WTC11 (cell line): ENCODE measurements at regions not wholly inside any gene's neighbourhood (a gene's known extent, or its start where the extent isn't known, plus 50 kb on each side); places are given as distances from the start of the nearest gene placed in this dataset.
A peak's percentile ranks its signal among the peaks of the same experiment; 100 is the strongest.

ENCODE experiments used
- ATAC-seq: fragments of 200-7000 bp; cut with Tn5 transposase; 2 replicates; pipeline ENCODE4 v1.10.0; 2021; ENCODE audit warnings: mild to moderate bottlenecking, moderate library complexity
- CTCF ChIA-PET: fragments of 300-600 bp; sonication (Branson Sonifier 250); formaldehyde crosslinking; loops from one replicate; lab custom pipeline; 2021; ENCODE audit warnings: antibody characterized with exemption; lab: Charles Lee
- POLR2A ChIA-PET: fragments of 350-600 bp; sonication (Branson Sonifier 250); formaldehyde crosslinking; loops from one replicate; lab custom pipeline; 2021; ENCODE audit warnings: antibody characterized with exemption; lab: Charles Lee
- DNase-seq: peaks from one replicate; pipeline ENCODE4 v3.0.0; 2021; ENCODE audit warnings: low spot score
- H3K27ac Mint-ChIP-seq: 2 replicates; pipeline ENCODE4 v1.8.0; 2021; ENCODE audit warnings: mixed read lengths
- H3K27me3 Mint-ChIP-seq: 2 replicates; pipeline ENCODE4 v1.8.0; 2021; ENCODE audit warnings: low read depth, mild to moderate bottlenecking, moderate library complexity, mixed read lengths
- H3K36me3 Mint-ChIP-seq: 2 replicates; pipeline ENCODE4 v1.8.0; 2021; ENCODE audit warnings: mixed read lengths
- H3K4me1 Mint-ChIP-seq: 2 replicates; pipeline ENCODE4 v1.8.0; 2022; ENCODE audit warnings: mixed read lengths
- H3K4me3 Mint-ChIP-seq: 2 replicates; pipeline ENCODE4 v1.8.0; 2021; ENCODE audit warnings: mild to moderate bottlenecking, moderate library complexity, mixed read lengths
- H3K9me3 Mint-ChIP-seq: 2 replicates; pipeline ENCODE4 v1.8.0; 2021; ENCODE audit warnings: mixed read lengths
- CBFB ChIP-seq: sonication (generic); formaldehyde crosslinking; IDR thresholded peaks from 2 replicates; pipeline ENCODE4 v1.8.1; 2022; ENCODE audit warnings: mild to moderate bottlenecking, low read depth, missing genetic modification reagents
- HMGA2 ChIP-seq: fragments of 250-450 bp; sonication (Bioruptor Pico); IDR thresholded peaks from 2 replicates; pipeline ENCODE4 v1.4.0; 2021; ENCODE audit warnings: mild to moderate bottlenecking, moderate library complexity
- JAZF1 ChIP-seq: fragments of 250-450 bp; sonication (Bioruptor Pico); IDR thresholded peaks from 2 replicates; pipeline ENCODE4 v1.9.0; 2021; ENCODE audit warnings: moderate library complexity, mild to moderate bottlenecking, inconsistent platforms
- JUN ChIP-seq: sonication (generic); formaldehyde crosslinking; IDR thresholded peaks from 2 replicates; pipeline ENCODE4 v1.8.0; 2023; ENCODE audit warnings: mild to moderate bottlenecking, missing genetic modification reagents
- MYBL2 ChIP-seq: sonication (generic); formaldehyde crosslinking; IDR thresholded peaks from 2 replicates; pipeline ENCODE4 v1.8.1; 2023; ENCODE audit warnings: mild to moderate bottlenecking, moderate library complexity, missing genetic modification reagents
- NR1H2 ChIP-seq: sonication (generic); formaldehyde crosslinking; IDR thresholded peaks from 2 replicates; pipeline ENCODE4 v1.9.0; 2021; ENCODE audit warnings: mild to moderate bottlenecking, moderate library complexity, missing genetic modification reagents
- OVOL2 ChIP-seq: fragments of 250-450 bp; sonication (Bioruptor Pico); IDR thresholded peaks from 2 replicates; pipeline ENCODE4 v1.9.0; 2021; ENCODE audit warnings: mild to moderate bottlenecking, borderline replicate concordance
- RELA ChIP-seq: sonication (generic); formaldehyde crosslinking; IDR thresholded peaks from 2 replicates; pipeline ENCODE4 v1.8.1; 2022; ENCODE audit warnings: missing genetic modification reagents, mild to moderate bottlenecking, borderline replicate concordance
- SP1 ChIP-seq: sonication (generic); formaldehyde crosslinking; conservative IDR thresholded peaks from 2 replicates; pipeline ENCODE4 v1.8.1; 2022; ENCODE audit warnings: missing genetic modification reagents
- TP53 ChIP-seq: sonication (generic); formaldehyde crosslinking; IDR thresholded peaks from 2 replicates; pipeline ENCODE4 v1.8.1; 2023; ENCODE audit warnings: mild to moderate bottlenecking, missing genetic modification reagents
- ZBTB21 ChIP-seq: sonication (generic); formaldehyde crosslinking; IDR thresholded peaks from 2 replicates; pipeline ENCODE4 v1.8.1; 2023; ENCODE audit warnings: mild to moderate bottlenecking, missing genetic modification reagents, borderline replicate concordance
- ZNF138 ChIP-seq: sonication (generic); formaldehyde crosslinking; conservative IDR thresholded peaks from 2 replicates; pipeline ENCODE4 v1.8.1; 2022; ENCODE audit warnings: mild to moderate bottlenecking, moderate library complexity, missing genetic modification reagents
- ZNF263 ChIP-seq: sonication (generic); formaldehyde crosslinking; IDR thresholded peaks from 2 replicates; pipeline ENCODE4 v1.8.1; 2022; ENCODE audit warnings: low read depth, mild to moderate bottlenecking, moderate library complexity, missing genetic modification reagents
- ZNF671 ChIP-seq: fragments of 250-450 bp; sonication (Bioruptor Pico); IDR thresholded peaks from 2 replicates; pipeline ENCODE4 v1.8.0; 2021; ENCODE audit warnings: mild to moderate bottlenecking
- TF ChIP-seq, protein P1 (sequence below): sonication (generic); formaldehyde crosslinking; conservative IDR thresholded peaks from 2 replicates; pipeline ENCODE4 v1.8.1; 2022; ENCODE audit warnings: mild to moderate bottlenecking, missing genetic modification reagents
- TF ChIP-seq, protein P2 (sequence below): sonication (generic); formaldehyde crosslinking; IDR thresholded peaks from 2 replicates; pipeline ENCODE4 v1.8.0; 2022; ENCODE audit warnings: mild to moderate bottlenecking, missing genetic modification reagents
- TF ChIP-seq, protein P3 (sequence below): sonication (generic); formaldehyde crosslinking; IDR thresholded peaks from 2 replicates; pipeline ENCODE4 v1.8.1; 2023; ENCODE audit warnings: mild to moderate bottlenecking, moderate library complexity, missing genetic modification reagents
- TF ChIP-seq, protein P4 (sequence below): fragments of 250-450 bp; sonication (Bioruptor Pico); IDR thresholded peaks from 2 replicates; pipeline ENCODE4 v1.9.0; 2021; ENCODE audit warnings: mild to moderate bottlenecking
- TF ChIP-seq, protein P5 (sequence below): sonication (generic); formaldehyde crosslinking; IDR thresholded peaks from 2 replicates; pipeline ENCODE4 v1.8.0; 2022; ENCODE audit warnings: mild to moderate bottlenecking, missing genetic modification reagents
- TF ChIP-seq, protein P6 (sequence below): fragments of 200-600 bp; IDR thresholded peaks from 2 replicates; pipeline ENCODE4 v1.8.0; 2022; ENCODE audit warnings: antibody characterized with exemption
- TF ChIP-seq, protein P7 (sequence below): sonication (generic); formaldehyde crosslinking; IDR thresholded peaks from 2 replicates; pipeline ENCODE4 v1.8.1; 2023; ENCODE audit warnings: mild to moderate bottlenecking, missing genetic modification reagents
- TF ChIP-seq, protein P8 (sequence below): fragments of 250-450 bp; sonication (Bioruptor Pico); IDR thresholded peaks from 2 replicates; pipeline ENCODE4 v1.9.0; 2021; ENCODE audit warnings: moderate library complexity, mild to moderate bottlenecking, inconsistent platforms, borderline replicate concordance

DNA sequence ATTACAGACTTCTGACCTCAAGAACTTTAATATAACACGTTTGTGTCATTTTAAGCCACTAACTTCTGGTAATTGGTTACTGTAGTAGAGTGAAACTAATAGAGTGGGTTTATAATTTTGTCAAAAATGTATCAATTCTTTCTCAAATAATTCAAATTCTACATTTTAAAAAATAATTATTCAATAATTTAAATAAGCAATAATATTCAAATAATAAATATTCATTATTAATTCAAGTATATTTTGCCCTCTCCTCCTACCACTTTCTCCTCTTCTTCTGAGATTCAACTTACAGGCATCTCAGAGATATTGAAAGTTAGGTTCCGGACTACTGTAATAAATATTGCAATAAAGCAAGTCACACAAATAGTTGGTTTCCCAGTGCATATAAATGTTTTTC lies 1107.1 kb downstream of the KCNT2 start:
- Mint-ChIP-seq H3K27me3 (no peaks in the 10 kb centered on the region), H3K27ac (no peak overlapping the region), H3K36me3 (peaks cover 12% of the 10 kb centered on the region)
- CTCF ChIA-PET, result no interaction called here
- TF ChIP-seq ZNF671 (CRISPR knock-in tag) (no peak), CBFB (CRISPR knock-in tag) (no peak), HMGA2 (CRISPR knock-in tag) (peak; percentile 93), SP1 (CRISPR knock-in tag) (no peak), ZBTB21 (CRISPR knock-in tag) (no peak)
- TF ChIP-seq, protein P1, sequence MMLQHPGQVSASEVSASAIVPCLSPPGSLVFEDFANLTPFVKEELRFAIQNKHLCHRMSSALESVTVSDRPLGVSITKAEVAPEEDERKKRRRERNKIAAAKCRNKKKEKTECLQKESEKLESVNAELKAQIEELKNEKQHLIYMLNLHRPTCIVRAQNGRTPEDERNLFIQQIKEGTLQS (CRISPR knock-in tag), result no peak
- TF ChIP-seq, protein P2, sequence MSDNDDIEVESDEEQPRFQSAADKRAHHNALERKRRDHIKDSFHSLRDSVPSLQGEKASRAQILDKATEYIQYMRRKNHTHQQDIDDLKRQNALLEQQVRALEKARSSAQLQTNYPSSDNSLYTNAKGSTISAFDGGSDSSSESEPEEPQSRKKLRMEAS (CRISPR knock-in tag), result no peak
- TF ChIP-seq, protein P3, sequence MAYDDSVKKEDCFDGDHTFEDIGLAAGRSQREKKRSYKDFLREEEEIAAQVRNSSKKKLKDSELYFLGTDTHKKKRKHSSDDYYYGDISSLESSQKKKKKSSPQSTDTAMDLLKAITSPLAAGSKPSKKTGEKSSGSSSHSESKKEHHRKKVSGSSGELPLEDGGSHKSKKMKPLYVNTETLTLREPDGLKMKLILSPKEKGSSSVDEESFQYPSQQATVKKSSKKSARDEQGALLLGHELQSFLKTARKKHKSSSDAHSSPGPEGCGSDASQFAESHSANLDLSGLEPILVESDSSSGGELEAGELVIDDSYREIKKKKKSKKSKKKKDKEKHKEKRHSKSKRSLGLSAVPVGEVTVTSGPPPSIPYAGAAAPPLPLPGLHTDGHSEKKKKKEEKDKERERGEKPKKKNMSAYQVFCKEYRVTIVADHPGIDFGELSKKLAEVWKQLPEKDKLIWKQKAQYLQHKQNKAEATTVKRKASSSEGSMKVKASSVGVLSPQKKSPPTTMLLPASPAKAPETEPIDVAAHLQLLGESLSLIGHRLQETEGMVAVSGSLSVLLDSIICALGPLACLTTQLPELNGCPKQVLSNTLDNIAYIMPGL (CRISPR knock-in tag), result no peak
- TF ChIP-seq, all 79 proteins: peak for 1
- Mint-ChIP-seq H3K4me1 (no peaks in the 10 kb centered on the region), H3K4me3 (no peak overlapping the region), H3K9me3 (peaks cover 24% of the 10 kb centered on the region)
- ATAC-seq (no peak), DNase-seq (no peak)
- POLR2A ChIA-PET, result no interaction called here

DNA sequence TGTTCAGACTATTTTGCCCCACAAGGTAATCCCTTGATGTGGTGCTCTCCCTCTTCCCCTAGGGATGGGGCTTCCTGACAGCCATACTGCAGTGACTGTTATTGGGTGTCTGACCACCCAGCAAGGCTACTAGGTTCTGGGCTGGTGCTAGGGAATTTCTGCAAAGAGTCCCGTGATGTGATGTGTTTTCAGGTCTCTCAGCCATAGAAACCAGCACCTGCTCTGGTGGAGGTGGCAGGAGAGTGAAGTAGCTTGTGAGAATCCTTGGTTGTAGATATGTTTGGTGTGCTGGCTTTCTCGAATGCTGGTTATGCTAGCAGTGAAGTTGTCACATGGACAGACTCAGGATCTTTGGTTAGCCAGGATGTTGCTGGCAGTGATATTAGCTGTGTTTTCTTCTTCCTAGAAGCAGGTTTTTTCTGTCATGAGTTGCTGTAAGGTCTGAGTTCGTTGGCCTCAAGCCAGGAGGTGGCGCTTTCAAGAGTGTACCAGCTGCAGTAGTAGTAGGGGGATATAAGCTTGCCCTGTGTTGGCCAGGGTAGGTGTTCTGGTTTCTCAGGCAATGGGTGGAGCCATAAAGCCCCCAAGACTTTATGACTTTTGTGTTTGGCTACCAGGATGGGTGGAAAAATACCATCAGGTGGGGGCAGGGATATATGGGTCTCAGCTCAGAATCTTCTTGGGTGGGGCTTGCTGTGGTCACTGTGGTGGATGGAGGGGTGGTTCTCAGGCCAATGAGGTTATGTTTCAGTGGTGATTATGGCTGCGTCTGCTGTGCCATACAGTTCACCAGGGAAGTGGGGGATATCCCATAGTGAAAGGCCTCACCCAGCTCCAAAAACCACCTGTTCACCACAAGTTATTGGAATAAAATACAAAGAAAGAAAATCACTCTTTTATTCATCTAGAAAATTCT lies 1112.3 kb downstream of the KCNT2 start:
- H3K4me3 Mint-ChIP-seq, result no peak overlapping the region
- H3K27ac Mint-ChIP-seq, result no peak overlapping the region
- POLR2A ChIA-PET, result interaction anchor here (0.5 kb wide), 1 partner anchor 657 kb away, joined by 4 read pairs; no protein-coding TSS in a partner anchor
- H3K4me1 Mint-ChIP-seq, result no peaks in the 10 kb centered on the region
- ATAC-seq (peak; percentile 97), DNase-seq (peak; percentile 36)
- no peaks in the 10 kb centered on the region for H3K27me3 Mint-ChIP-seq
- no peaks in the 10 kb centered on the region for H3K36me3 Mint-ChIP-seq
- H3K9me3 Mint-ChIP-seq, result peaks cover 13% of the 10 kb centered on the region
- CTCF ChIA-PET, result interaction anchor here (0.6 to 1.1 kb wide), 5 partner anchors 14 to 165 kb away, joined by 3 to 6 read pairs (median 3); no protein-coding TSS in a partner anchor
- TF ChIP-seq RELA (CRISPR knock-in tag), result no peak
- TF ChIP-seq JAZF1, result no peak
- TF ChIP-seq, protein P4, sequence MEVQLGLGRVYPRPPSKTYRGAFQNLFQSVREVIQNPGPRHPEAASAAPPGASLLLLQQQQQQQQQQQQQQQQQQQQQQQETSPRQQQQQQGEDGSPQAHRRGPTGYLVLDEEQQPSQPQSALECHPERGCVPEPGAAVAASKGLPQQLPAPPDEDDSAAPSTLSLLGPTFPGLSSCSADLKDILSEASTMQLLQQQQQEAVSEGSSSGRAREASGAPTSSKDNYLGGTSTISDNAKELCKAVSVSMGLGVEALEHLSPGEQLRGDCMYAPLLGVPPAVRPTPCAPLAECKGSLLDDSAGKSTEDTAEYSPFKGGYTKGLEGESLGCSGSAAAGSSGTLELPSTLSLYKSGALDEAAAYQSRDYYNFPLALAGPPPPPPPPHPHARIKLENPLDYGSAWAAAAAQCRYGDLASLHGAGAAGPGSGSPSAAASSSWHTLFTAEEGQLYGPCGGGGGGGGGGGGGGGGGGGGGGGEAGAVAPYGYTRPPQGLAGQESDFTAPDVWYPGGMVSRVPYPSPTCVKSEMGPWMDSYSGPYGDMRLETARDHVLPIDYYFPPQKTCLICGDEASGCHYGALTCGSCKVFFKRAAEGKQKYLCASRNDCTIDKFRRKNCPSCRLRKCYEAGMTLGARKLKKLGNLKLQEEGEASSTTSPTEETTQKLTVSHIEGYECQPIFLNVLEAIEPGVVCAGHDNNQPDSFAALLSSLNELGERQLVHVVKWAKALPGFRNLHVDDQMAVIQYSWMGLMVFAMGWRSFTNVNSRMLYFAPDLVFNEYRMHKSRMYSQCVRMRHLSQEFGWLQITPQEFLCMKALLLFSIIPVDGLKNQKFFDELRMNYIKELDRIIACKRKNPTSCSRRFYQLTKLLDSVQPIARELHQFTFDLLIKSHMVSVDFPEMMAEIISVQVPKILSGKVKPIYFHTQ (CRISPR knock-in tag), result no peak
- TF ChIP-seq, protein P5, sequence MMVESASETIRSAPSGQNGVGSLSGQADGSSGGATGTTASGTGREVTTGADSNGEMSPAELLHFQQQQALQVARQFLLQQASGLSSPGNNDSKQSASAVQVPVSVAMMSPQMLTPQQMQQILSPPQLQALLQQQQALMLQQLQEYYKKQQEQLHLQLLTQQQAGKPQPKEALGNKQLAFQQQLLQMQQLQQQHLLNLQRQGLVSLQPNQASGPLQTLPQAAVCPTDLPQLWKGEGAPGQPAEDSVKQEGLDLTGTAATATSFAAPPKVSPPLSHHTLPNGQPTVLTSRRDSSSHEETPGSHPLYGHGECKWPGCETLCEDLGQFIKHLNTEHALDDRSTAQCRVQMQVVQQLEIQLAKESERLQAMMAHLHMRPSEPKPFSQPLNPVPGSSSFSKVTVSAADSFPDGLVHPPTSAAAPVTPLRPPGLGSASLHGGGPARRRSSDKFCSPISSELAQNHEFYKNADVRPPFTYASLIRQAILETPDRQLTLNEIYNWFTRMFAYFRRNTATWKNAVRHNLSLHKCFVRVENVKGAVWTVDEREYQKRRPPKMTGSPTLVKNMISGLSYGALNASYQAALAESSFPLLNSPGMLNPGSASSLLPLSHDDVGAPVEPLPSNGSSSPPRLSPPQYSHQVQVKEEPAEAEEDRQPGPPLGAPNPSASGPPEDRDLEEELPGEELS (CRISPR knock-in tag), result no peak
- TF ChIP-seq, protein P2 (CRISPR knock-in tag), result no peak
- TF ChIP-seq MYBL2 (CRISPR knock-in tag), result no peak
- no peak for TF ChIP-seq ZNF263 (CRISPR knock-in tag)
- no peak for TF ChIP-seq ZNF138 (CRISPR knock-in tag)
- TF ChIP-seq, protein P6, sequence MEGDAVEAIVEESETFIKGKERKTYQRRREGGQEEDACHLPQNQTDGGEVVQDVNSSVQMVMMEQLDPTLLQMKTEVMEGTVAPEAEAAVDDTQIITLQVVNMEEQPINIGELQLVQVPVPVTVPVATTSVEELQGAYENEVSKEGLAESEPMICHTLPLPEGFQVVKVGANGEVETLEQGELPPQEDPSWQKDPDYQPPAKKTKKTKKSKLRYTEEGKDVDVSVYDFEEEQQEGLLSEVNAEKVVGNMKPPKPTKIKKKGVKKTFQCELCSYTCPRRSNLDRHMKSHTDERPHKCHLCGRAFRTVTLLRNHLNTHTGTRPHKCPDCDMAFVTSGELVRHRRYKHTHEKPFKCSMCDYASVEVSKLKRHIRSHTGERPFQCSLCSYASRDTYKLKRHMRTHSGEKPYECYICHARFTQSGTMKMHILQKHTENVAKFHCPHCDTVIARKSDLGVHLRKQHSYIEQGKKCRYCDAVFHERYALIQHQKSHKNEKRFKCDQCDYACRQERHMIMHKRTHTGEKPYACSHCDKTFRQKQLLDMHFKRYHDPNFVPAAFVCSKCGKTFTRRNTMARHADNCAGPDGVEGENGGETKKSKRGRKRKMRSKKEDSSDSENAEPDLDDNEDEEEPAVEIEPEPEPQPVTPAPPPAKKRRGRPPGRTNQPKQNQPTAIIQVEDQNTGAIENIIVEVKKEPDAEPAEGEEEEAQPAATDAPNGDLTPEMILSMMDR, result no peak
- TF ChIP-seq, protein P7, sequence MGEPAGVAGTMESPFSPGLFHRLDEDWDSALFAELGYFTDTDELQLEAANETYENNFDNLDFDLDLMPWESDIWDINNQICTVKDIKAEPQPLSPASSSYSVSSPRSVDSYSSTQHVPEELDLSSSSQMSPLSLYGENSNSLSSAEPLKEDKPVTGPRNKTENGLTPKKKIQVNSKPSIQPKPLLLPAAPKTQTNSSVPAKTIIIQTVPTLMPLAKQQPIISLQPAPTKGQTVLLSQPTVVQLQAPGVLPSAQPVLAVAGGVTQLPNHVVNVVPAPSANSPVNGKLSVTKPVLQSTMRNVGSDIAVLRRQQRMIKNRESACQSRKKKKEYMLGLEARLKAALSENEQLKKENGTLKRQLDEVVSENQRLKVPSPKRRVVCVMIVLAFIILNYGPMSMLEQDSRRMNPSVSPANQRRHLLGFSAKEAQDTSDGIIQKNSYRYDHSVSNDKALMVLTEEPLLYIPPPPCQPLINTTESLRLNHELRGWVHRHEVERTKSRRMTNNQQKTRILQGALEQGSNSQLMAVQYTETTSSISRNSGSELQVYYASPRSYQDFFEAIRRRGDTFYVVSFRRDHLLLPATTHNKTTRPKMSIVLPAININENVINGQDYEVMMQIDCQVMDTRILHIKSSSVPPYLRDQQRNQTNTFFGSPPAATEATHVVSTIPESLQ (CRISPR knock-in tag), result no peak
- TF ChIP-seq NR1H2 (CRISPR knock-in tag), result no peak
- no peak for TF ChIP-seq OVOL2
- TF ChIP-seq JUN (CRISPR knock-in tag), result no peak
- no peak for TF ChIP-seq TP53 (CRISPR knock-in tag)
- TF ChIP-seq, protein P8, sequence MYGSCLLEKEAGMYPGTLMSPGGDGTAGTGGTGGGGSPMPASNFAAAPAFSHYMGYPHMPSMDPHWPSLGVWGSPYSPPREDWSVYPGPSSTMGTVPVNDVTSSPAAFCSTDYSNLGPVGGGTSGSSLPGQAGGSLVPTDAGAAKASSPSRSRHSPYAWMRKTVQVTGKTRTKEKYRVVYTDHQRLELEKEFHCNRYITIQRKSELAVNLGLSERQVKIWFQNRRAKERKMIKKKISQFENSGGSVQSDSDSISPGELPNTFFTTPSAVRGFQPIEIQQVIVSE (CRISPR knock-in tag), result no peak
